DOHH2 (cell line): ENCODE measurements at regions not wholly inside any gene's neighbourhood (a gene's known extent, or its start where the extent isn't known, plus 50 kb on each side); places are given as distances from the start of the nearest gene placed in this dataset.

Experiments used
- EZH2phosphoT487 ChIP-seq: fragments of 200-600 bp; sonication (generic); IDR thresholded peaks from 2 replicates; pipeline ENCODE4 v1.6.1; 2017; ENCODE audit warnings: borderline replicate concordance, mild to moderate bottlenecking, antibody characterized with exemption, low read length, moderate library complexity, mixed read lengths
- TF ChIP-seq, protein P1 (sequence below): fragments of 200-600 bp; sonication (generic); IDR thresholded peaks from one replicate; pipeline ENCODE4 v1.5.1; 2014; ENCODE audit warnings: antibody characterized with exemption, mild to moderate bottlenecking, low read depth, low read length; ENCODE audit not compliant: poor library complexity, severe bottlenecking

DNA sequence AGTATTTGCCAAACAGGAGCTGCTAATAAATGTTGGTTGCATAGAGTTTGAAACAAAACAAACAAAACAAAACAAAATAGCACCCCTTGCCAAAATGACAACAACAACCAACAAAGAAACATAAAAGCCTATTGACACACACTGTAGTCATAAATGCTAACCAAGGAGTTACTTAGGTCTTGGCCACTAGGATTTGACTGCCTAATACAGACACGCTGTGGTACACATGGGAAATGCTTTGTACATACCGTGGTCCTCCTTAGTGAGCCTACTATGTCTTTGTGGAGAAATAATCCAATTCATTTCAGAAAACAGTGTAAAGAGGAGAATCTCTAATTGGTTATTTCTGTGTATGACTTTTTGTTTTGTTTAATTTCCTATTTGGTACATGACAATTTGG lies 53.2 kb upstream of the MTPN start:
- TF ChIP-seq, protein P1, sequence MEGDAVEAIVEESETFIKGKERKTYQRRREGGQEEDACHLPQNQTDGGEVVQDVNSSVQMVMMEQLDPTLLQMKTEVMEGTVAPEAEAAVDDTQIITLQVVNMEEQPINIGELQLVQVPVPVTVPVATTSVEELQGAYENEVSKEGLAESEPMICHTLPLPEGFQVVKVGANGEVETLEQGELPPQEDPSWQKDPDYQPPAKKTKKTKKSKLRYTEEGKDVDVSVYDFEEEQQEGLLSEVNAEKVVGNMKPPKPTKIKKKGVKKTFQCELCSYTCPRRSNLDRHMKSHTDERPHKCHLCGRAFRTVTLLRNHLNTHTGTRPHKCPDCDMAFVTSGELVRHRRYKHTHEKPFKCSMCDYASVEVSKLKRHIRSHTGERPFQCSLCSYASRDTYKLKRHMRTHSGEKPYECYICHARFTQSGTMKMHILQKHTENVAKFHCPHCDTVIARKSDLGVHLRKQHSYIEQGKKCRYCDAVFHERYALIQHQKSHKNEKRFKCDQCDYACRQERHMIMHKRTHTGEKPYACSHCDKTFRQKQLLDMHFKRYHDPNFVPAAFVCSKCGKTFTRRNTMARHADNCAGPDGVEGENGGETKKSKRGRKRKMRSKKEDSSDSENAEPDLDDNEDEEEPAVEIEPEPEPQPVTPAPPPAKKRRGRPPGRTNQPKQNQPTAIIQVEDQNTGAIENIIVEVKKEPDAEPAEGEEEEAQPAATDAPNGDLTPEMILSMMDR, result no peak
- no peak for TF ChIP-seq EZH2phosphoT487
